Endothelial cell of umbilical vein (primary cell): ENCODE measurements at regions not wholly inside any gene's neighbourhood (a gene's known extent, or its start where the extent isn't known, plus 50 kb on each side); places are given as distances from the start of the nearest gene placed in this dataset.

Source experiments
- BruUV-seq: library from RNA; stranded (reverse); fragments of 400-500 nt; replicated peaks from 2 replicates; lab custom pipeline; 2021; lab: Mats Ljungman, UMichigan
- CTCF ChIA-PET: fragments of 300-600, 350-600 bp; sonication (Branson Sonifier 250); formaldehyde crosslinking; loops from one replicate; lab custom pipeline; 2021; ENCODE audit warnings: antibody characterized with exemption, inconsistent platforms; lab: Charles Lee
- POLR2A ChIA-PET: fragments of 300-600, 350-600 bp; sonication (Branson Sonifier 250); formaldehyde crosslinking; loops from one replicate; lab custom pipeline; 2021; ENCODE audit warnings: antibody characterized with exemption, inconsistent platforms; lab: Charles Lee
- DNase-seq: peaks from one replicate; pipeline ENCODE4 v3.0.0-alpha.2; 2011; ENCODE audit warnings: low read depth, low spot score
- FAIRE-seq: peaks from 2 replicates; lab custom pipeline; 2011; peaks lifted over from hg19 to GRCh38; lab: Jason Lieb, UNC
- H2AFZ ChIP-seq: 2 replicates; pipeline ENCODE4 v1.6.0; 2012; ENCODE audit warnings: low read depth, low read length, control low read depth, inconsistent platforms
- H3K27ac ChIP-seq: 2 replicates; pipeline ENCODE4 v1.5.1; 2011; ENCODE audit warnings: low read depth, mild to moderate bottlenecking, control low read depth, low read length, moderate library complexity; ENCODE audit not compliant: insufficient read depth
- H3K27me3 ChIP-seq, 2 experiments: 2 replicates each; pipeline versions ENCODE4 v1.6.0 to v1.6.1; 2011; ENCODE audit warnings: low read length in 2 of 2, mixed read lengths in 1 of 2; ENCODE audit not compliant: control insufficient read depth in 2 of 2, insufficient read depth in 2 of 2
- H3K36me3 ChIP-seq, 2 experiments: 2 replicates in 1 of 2; 3 replicates in 1 of 2; pipeline ENCODE4 v1.5.1; 2011; ENCODE audit warnings: low read length in 2 of 2, mild to moderate bottlenecking in 1 of 2, moderate library complexity in 1 of 2; ENCODE audit not compliant: control insufficient read depth in 2 of 2, insufficient read depth in 2 of 2; ENCODE audit errors: extremely low read depth in 1 of 2
- H3K4me1 ChIP-seq: 3 replicates; pipeline ENCODE4 v1.5.1; 2011; ENCODE audit warnings: mild to moderate bottlenecking, low read length; ENCODE audit not compliant: control insufficient read depth, insufficient read depth; ENCODE audit errors: extremely low read depth
- H3K4me2 ChIP-seq: 2 replicates; pipeline ENCODE4 v1.6.1; 2011; ENCODE audit warnings: low read length, control low read depth, mixed read lengths; ENCODE audit not compliant: insufficient read depth
- H3K4me3 ChIP-seq, 3 experiments: fragments of 200-600 bp in 1 of 3; sonication (generic), shearing (Covaris generic) in 1 of 3; replicated peaks in 1 of 3; 2 replicates each; pipeline ENCODE4 v1.5.1; 2011 to 2016; ENCODE audit warnings: control low read depth in 3 of 3, low read length in 3 of 3, mild to moderate bottlenecking in 2 of 3, inconsistent platforms in 1 of 3, low read depth in 1 of 3, moderate library complexity in 1 of 3; ENCODE audit not compliant: insufficient read depth in 1 of 3
- H3K79me2 ChIP-seq: 2 replicates; pipeline ENCODE4 v1.6.0; 2012; ENCODE audit warnings: low read length, inconsistent platforms; ENCODE audit not compliant: control insufficient read depth, insufficient read depth
- H3K9ac ChIP-seq: replicated peaks from 2 replicates; pipeline ENCODE3; 2011; ENCODE audit warnings: low read length, control low read depth; ENCODE audit not compliant: insufficient read depth; ENCODE audit errors: extremely low read depth
- H3K9me1 ChIP-seq: replicated peaks from 3 replicates; pipeline ENCODE4 v1.6.0; 2011; ENCODE audit warnings: mild to moderate bottlenecking, low read length; ENCODE audit not compliant: control insufficient read depth, insufficient read depth; ENCODE audit errors: extremely low read depth
- H3K9me3 ChIP-seq: replicated peaks from 2 replicates; pipeline ENCODE4 v1.5.1; 2012; ENCODE audit warnings: low read length, inconsistent platforms; ENCODE audit not compliant: control insufficient read depth, insufficient read depth
- H4K20me1 ChIP-seq: replicated peaks from 2 replicates; pipeline ENCODE3; 2011; ENCODE audit warnings: mild to moderate bottlenecking, low read length; ENCODE audit not compliant: control insufficient read depth, insufficient read depth; ENCODE audit errors: extremely low read depth
- CTCF ChIP-seq, 2 donors: IDR thresholded peaks; 1 replicate in 1 of 2; 2 replicates in 1 of 2; pipeline ENCODE4 v1.5.1; 2011; ENCODE audit warnings: low read length in 2 of 2, mild to moderate bottlenecking in 2 of 2, moderate library complexity in 2 of 2, control low read depth in 1 of 2, inconsistent platforms in 1 of 2, low read depth in 1 of 2; ENCODE audit not compliant: insufficient read depth in 1 of 2; ENCODE audit errors: extremely low read depth in 1 of 2
- EZH2 ChIP-seq: IDR thresholded peaks from 2 replicates; pipeline ENCODE4 v1.6.1; 2012; ENCODE audit warnings: borderline replicate concordance, low read depth, mild to moderate bottlenecking, moderate library complexity, low read length, inconsistent platforms; ENCODE audit not compliant: severe bottlenecking
- FOS ChIP-seq: IDR thresholded peaks from 2 replicates; pipeline ENCODE4 v1.6.1; 2011; ENCODE audit warnings: mild to moderate bottlenecking, low read length, moderate library complexity, borderline replicate concordance; ENCODE audit not compliant: insufficient read depth
- JUN ChIP-seq: IDR thresholded peaks from 2 replicates; pipeline ENCODE4 v1.6.1; 2011; ENCODE audit warnings: borderline replicate concordance, low read depth; ENCODE audit not compliant: insufficient read length, insufficient read depth
- MAX ChIP-seq: IDR thresholded peaks from 2 replicates; pipeline ENCODE4 v1.6.1; 2011; ENCODE audit not compliant: insufficient read depth, insufficient read length
- MYC ChIP-seq: IDR thresholded peaks from one replicate; pipeline ENCODE4 v1.6.1; 2011; ENCODE audit warnings: mild to moderate bottlenecking, low read depth, low read length
- dilution Hi-C: fragments of 300-500 bp; cut with MboI; formaldehyde crosslinking; loops from one replicate; pipeline ENCODE4 v1.15.0; 2019; ENCODE audit warnings: low sequenced_read_pairs; ENCODE audit not compliant: extremely low pct_ligation_motif_present
- intact Hi-C: fragments of 100-400 bp; cut with micrococcal nuclease; formaldehyde crosslinking; loops from one replicate; pipeline ENCODE4 v1.10.0; 2022

- ChIA-PET CTCF (no interaction called here), POLR2A (no interaction called here)
- BruUV-seq: no TSS peak
- H3K9me1 ChIP-seq: no peaks in the 10 kb centered on the region
- H3K27me3 ChIP-seq: no peaks in the 10 kb centered on the region
- no peak overlapping the region for H3K4me2 ChIP-seq
- dilution Hi-C loops: no loop called here
- TF ChIP-seq FOS (no peak), EZH2 (no peak), CTCF (IDR thresholded peaks at IDR 0.05; ENCODE audit: extremely low read depth in 1 of 2, insufficient read depth in 1 of 2, low read depth in 1 of 2, low read length in 2 of 2) (no peak), JUN (no peak)
- no peak for DNase-seq
- no peaks in the 10 kb centered on the region for H3K79me2 ChIP-seq
- no peak overlapping the region for H2AFZ ChIP-seq
- no peak overlapping the region for H3K27ac ChIP-seq
- no peaks in the 10 kb centered on the region for H3K4me1 ChIP-seq
- no peaks in the 10 kb centered on the region for H3K9me3 ChIP-seq
- no peak for FAIRE-seq
- H4K20me1 ChIP-seq: no peaks in the 10 kb centered on the region
- no peak overlapping the region for H3K9ac ChIP-seq
- no peak overlapping the region for H3K4me3 ChIP-seq
- no peaks in the 10 kb centered on the region for H3K36me3 ChIP-seq
- intact Hi-C loops: no loop called here
These were observed 166.8 kb downstream of the SAMD5 start for GRCh38 chr6:147675281-147675680.

GRCh38 chr6:147676495-147677199 lies 168.2 kb downstream of the SAMD5 start:
- POLR2A ChIA-PET: no interaction called here
- intact Hi-C loops: no loop called here

More at GRCh38 chr6:147676495-147677199, 168.2 kb downstream of the SAMD5 start:
- CTCF ChIA-PET: no interaction called here
- Histone ChIP-seq H3K9me1 (no peaks in the 10 kb centered on the region), H4K20me1 (no peaks in the 10 kb centered on the region), H3K27me3 (no peaks in the 10 kb centered on the region), H3K36me3 (no peaks in the 10 kb centered on the region), H3K9me3 (no peaks in the 10 kb centered on the region), H3K4me2 (no peak overlapping the region), H2AFZ (no peak overlapping the region), H3K9ac (no peak overlapping the region), H3K79me2 (no peaks in the 10 kb centered on the region), H3K4me1 (no peaks in the 10 kb centered on the region), H3K27ac (no peak overlapping the region), H3K4me3 (no peak overlapping the region)
- dilution Hi-C loops: no loop called here
- no TSS peak for BruUV-seq
- DNase-seq (no peak), FAIRE-seq (no peak)
- no peak for TF ChIP-seq MAX
- TF ChIP-seq MYC: no peak
